DND-41 (cell line): ENCODE measurements at regions not wholly inside any gene's neighbourhood (a gene's known extent, or its start where the extent isn't known, plus 50 kb on each side); places are given as distances from the start of the nearest gene placed in this dataset.

ENCODE experiments used
- ATAC-seq: fragments of 200-7000 bp; cut with Tn5 transposase; 3 replicates; pipeline ENCODE4 v1.9.1; 2021; ENCODE audit warnings: low read depth; ENCODE audit not compliant: insufficient read depth
- DNase-seq: peaks from one replicate; pipeline ENCODE4 v3.0.0-alpha.2; 2020
- H2AFZ ChIP-seq: 2 replicates; pipeline ENCODE4 v1.6.0; 2012; ENCODE audit warnings: low read depth, low read length
- H3K27ac ChIP-seq: 2 replicates; pipeline ENCODE4 v1.5.1; 2012; ENCODE audit warnings: low read length, inconsistent platforms
- H3K27me3 ChIP-seq: fragments of 200-600 bp; sonication (generic); 2 replicates; pipeline ENCODE4 v1.6.0; 2012; ENCODE audit warnings: low read length, mild to moderate bottlenecking, inconsistent platforms; ENCODE audit not compliant: insufficient read depth, poor library complexity
- H3K36me3 ChIP-seq: 2 replicates; pipeline ENCODE4 v1.5.1; 2012; ENCODE audit warnings: low read length, inconsistent platforms; ENCODE audit not compliant: insufficient read depth
- H3K4me1 ChIP-seq: 2 replicates; pipeline ENCODE4 v1.5.1; 2012; ENCODE audit warnings: mild to moderate bottlenecking, low read length; ENCODE audit not compliant: insufficient read depth
- H3K4me2 ChIP-seq: 2 replicates; pipeline ENCODE4 v1.6.0; 2012; ENCODE audit warnings: mild to moderate bottlenecking, moderate library complexity, low read length, inconsistent platforms; ENCODE audit not compliant: insufficient read depth
- H3K4me3 ChIP-seq, 2 experiments: fragments of 200-600 bp in 1 of 2; shearing (Covaris generic) in 1 of 2; 2 replicates each; pipeline ENCODE4 v1.5.1; 2012 to 2016; ENCODE audit warnings: inconsistent platforms in 2 of 2, low read length in 2 of 2, mild to moderate bottlenecking in 2 of 2, low read depth in 1 of 2, moderate library complexity in 1 of 2
- H3K79me2 ChIP-seq: 2 replicates; pipeline ENCODE4 v1.6.0; 2012; ENCODE audit warnings: low read length, inconsistent platforms; ENCODE audit not compliant: insufficient read depth
- H3K9ac ChIP-seq: 2 replicates; pipeline ENCODE4 v1.6.0; 2012; ENCODE audit warnings: low read depth, mild to moderate bottlenecking, inconsistent platforms, low read length, moderate library complexity
- H3K9me3 ChIP-seq: 2 replicates; pipeline ENCODE4 v1.5.1; 2012; ENCODE audit warnings: low read length, moderate library complexity, mild to moderate bottlenecking, inconsistent platforms; ENCODE audit not compliant: insufficient read depth, severe bottlenecking
- H4K20me1 ChIP-seq: 2 replicates; pipeline ENCODE4 v1.6.0; 2012; ENCODE audit warnings: low read length; ENCODE audit not compliant: insufficient read depth
- CTCF ChIP-seq: IDR thresholded peaks from 2 replicates; pipeline ENCODE4 v1.5.1; 2012; ENCODE audit warnings: borderline replicate concordance, low read length, moderate library complexity, mild to moderate bottlenecking; ENCODE audit not compliant: poor library complexity, severe bottlenecking; ENCODE audit errors: extremely low read depth
- EZH2 ChIP-seq: IDR thresholded peaks from 3 replicates; pipeline ENCODE4 v1.6.1; 2012; ENCODE audit warnings: borderline replicate concordance, low read depth, mild to moderate bottlenecking, moderate library complexity, low read length, inconsistent platforms; ENCODE audit not compliant: severe bottlenecking

GRCh38 chr18:27695503-27695902, 481.4 kb downstream of the CDH2 start:
- no peaks in the 10 kb centered on the region for H3K79me2 ChIP-seq
- no peak overlapping the region for H3K4me3 ChIP-seq
- H3K9ac ChIP-seq: no peak overlapping the region
- DNase-seq: no peak
- no peaks in the 10 kb centered on the region for H3K36me3 ChIP-seq
- no peaks in the 10 kb centered on the region for H3K27me3 ChIP-seq
- no peak overlapping the region for H3K4me2 ChIP-seq
- no peaks in the 10 kb centered on the region for H3K9me3 ChIP-seq
- no peak overlapping the region for H3K27ac ChIP-seq
- no peaks in the 10 kb centered on the region for H4K20me1 ChIP-seq
- no peak for TF ChIP-seq CTCF
- no peak for TF ChIP-seq EZH2
- H2AFZ ChIP-seq: no peak overlapping the region
- no peaks in the 10 kb centered on the region for H3K4me1 ChIP-seq
- ATAC-seq: no peak

- H3K4me3 ChIP-seq: no peak overlapping the region
- TF ChIP-seq CTCF: no peak
- no peak for TF ChIP-seq EZH2
- H3K79me2 ChIP-seq: no peaks in the 10 kb centered on the region
- H2AFZ ChIP-seq: no peak overlapping the region
- H3K36me3 ChIP-seq: no peaks in the 10 kb centered on the region
- no peaks in the 10 kb centered on the region for H4K20me1 ChIP-seq
- DNase-seq (no peak), ATAC-seq (no peak)
- H3K9me3 ChIP-seq: no peaks in the 10 kb centered on the region
- H3K4me2 ChIP-seq: no peak overlapping the region
- H3K27me3 ChIP-seq: no peaks in the 10 kb centered on the region
- H3K27ac ChIP-seq: no peak overlapping the region
- no peak overlapping the region for H3K9ac ChIP-seq
- H3K4me1 ChIP-seq: no peaks in the 10 kb centered on the region
Observed at GRCh38 chr18:27695052-27695451, 481.9 kb downstream of the CDH2 start.

GRCh38 chr18:27688581-27688980, 488.3 kb downstream of the CDH2 start:
- Histone ChIP-seq H3K9ac (no peak overlapping the region), H3K4me3 (no peak overlapping the region), H2AFZ (no peak overlapping the region), H3K79me2 (no peaks in the 10 kb centered on the region), H3K9me3 (peaks cover 2% of the 10 kb centered on the region), H3K4me1 (no peaks in the 10 kb centered on the region), H3K4me2 (no peak overlapping the region), H4K20me1 (no peaks in the 10 kb centered on the region), H3K36me3 (no peaks in the 10 kb centered on the region), H3K27ac (no peak overlapping the region), H3K27me3 (no peaks in the 10 kb centered on the region)
- ATAC-seq (no peak), DNase-seq (no peak)
- no peak for TF ChIP-seq CTCF
- no peak for TF ChIP-seq EZH2
